ENCODE measurements at regions not wholly inside any gene's neighbourhood (a gene's known extent, or its start where the extent isn't known, plus 50 kb on each side); places are given as distances from the start of the nearest gene placed in this dataset.

DNA sequence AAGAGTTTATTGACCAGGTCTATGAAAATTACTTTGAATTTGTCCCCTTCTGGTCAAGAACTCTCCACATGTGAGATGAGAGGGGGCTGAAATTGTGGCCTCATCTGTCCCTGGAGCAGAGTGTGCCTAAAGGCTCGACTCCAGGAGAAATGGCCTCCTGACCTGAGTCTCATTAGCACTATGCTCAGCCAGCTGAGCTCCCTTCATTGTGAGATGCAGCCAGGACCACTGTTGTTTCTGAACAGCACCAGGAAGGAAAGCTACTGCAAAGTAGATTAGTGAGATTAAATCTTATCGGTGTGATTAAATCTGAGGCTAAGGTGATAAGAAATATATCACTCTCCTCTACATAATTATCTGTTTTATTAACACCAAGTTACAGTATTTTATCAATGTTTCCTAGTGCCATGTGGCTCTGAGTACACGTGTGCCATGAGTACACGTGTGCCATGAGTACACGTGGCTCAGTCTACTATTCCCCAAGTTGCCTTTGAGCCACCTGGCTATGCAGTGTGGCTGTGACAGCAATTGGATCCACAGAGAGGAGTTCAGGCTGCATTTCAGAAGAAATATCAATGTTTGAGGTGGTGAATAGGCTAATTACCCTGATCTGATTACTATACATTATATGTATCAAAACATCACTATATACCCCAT is 126.9 kb downstream of the IPMK start:
- H3K27me3 Mint-ChIP-seq, result peaks cover 10 to 19% (median 12%) of the 10 kb centered on the region in 3 donors
- no peak overlapping the region for H3K27ac Mint-ChIP-seq
- H3K9me3 Mint-ChIP-seq, result peaks cover 0 to 5% (median 3%) of the 10 kb centered on the region in 7 donors
- no peak for DNase-seq
- H3K4me1 Mint-ChIP-seq, result no peaks in the 10 kb centered on the region
- ATAC-seq (ENCODE audit: low read depth in 2 of 2), result no peak
- H3K36me3 Mint-ChIP-seq, result no peaks in the 10 kb centered on the region
- no peak overlapping the region for H3K4me3 Mint-ChIP-seq

DNA sequence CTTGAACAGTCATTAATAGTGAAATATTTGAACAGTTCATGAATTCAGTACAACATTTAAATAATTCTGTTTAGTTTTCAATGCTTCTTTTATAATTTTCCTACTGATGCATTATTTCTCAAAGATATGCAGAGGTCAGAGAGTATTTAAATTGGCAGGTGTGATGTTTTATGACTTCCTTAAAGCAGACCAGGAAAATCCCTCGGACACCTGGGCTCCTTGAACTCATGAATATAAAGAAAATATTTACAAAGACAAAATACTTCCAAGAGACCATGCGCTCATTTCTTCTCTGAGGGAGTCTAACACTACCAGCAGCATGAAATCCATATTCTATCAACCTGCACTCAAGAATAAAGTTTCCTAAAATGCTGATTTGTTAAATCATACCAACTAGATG is 127.6 kb downstream of the IPMK start:
- H3K4me3 Mint-ChIP-seq, result no peak overlapping the region
- H3K36me3 Mint-ChIP-seq, result no peaks in the 10 kb centered on the region
- DNase-seq (no peak), ATAC-seq (ENCODE audit: low read depth in 2 of 2) (no peak)
- no peak overlapping the region for H3K27ac Mint-ChIP-seq
- H3K9me3 Mint-ChIP-seq, result peaks cover 0 to 5% (median 3%) of the 10 kb centered on the region in 7 donors
- no peaks in the 10 kb centered on the region for H3K4me1 Mint-ChIP-seq
- H3K27me3 Mint-ChIP-seq, result peaks cover 7 to 19% (median 10%) of the 10 kb centered on the region in 3 donors

DNA sequence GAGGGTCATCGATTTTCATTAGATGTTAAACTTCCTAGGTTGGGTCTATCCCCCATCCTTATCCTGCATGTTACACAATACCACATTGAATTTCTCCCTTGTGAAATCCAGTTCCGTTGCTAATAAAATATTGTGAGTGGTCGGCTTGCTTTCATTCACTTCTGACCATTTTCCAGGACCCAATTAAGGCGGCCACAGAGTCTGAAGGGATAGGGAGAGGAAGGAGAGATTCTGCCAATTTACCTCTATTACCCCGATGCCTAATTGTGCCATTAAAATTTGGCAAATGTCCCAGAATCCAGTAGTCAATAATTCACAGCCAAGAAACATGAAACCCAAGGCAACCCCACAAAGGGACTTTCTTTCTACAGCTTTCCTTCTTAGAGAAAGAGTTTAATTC is 129.9 kb downstream of the IPMK start:
- Mint-ChIP-seq H3K36me3 (no peaks in the 10 kb centered on the region), H3K27me3 (peaks cover 7 to 13% (median 10%) of the 10 kb centered on the region in 3 donors), H3K9me3 (peaks cover 0 to 5% (median 0%) of the 10 kb centered on the region in 7 donors), H3K27ac (no peak overlapping the region), H3K4me1 (no peaks in the 10 kb centered on the region), H3K4me3 (no peak overlapping the region)
- ATAC-seq (ENCODE audit: low read depth in 2 of 2) (no peak), DNase-seq (no peak)

DNA sequence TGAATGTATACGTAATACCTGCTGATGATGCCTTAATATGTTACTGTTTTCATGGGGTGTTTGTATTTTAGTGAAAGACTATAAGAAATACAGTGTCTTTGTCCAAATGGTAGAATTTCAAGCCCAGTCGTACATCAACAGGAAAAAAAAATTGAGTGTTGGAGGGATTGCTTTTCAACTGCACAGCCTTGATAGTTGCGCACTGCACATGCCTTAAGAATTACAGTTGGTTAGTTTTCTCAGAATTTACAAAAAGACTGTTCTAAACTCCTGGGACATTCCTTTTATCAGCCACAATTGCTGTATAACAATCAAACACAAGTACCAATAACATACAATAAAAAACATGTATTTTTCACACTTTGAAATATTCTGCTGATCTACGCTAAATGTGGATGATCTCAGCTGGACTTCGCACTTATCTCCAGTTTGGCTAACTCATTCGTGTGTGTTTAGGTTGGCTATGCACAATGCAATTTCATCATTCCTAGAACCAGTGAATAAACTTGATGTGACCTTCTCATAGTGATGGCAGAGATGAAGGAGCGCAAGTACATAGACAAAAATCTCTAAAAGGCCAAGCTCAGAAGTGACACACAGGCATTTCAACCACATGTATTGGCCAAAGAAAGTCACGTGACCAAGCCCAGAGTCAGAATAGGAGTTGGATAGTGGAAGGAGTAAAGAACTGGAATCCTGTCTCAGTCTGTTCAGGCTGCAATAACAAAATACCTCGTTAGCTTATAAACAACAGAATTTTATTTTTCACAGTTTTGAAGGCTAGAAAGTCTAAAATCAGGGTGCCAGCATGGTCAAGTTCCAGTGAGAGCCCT is 152.3 kb downstream of the IPMK start:
- Mint-ChIP-seq H3K4me3 (no peak overlapping the region), H3K27ac (no peak overlapping the region), H3K9me3 (no peaks in the 10 kb centered on the region), H3K4me1 (no peaks in the 10 kb centered on the region), H3K27me3 (peaks cover 6 to 7% (median 6%) of the 10 kb centered on the region in 3 donors), H3K36me3 (no peaks in the 10 kb centered on the region)
- DNase-seq, result no peak
- no peak for ATAC-seq (ENCODE audit: low read depth in 2 of 2)

DNA sequence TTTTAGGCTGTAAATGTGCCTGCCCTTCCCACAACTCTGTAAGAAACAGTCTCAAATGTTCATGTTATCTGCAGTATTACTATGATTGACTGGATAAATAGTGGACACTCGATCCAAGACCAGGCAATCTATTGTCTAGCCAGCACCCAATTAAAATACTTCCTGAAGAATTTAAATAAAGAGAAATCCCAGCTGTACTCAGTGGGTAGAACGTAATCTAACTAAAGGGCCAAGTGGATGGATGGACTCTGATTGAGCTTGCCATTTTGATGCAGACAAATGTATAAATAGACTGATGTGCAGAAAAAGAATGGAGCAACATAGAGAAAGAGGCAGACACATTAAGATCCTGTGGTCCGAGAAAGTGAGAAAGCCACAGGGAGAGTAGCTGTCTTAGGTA is 158.0 kb downstream of the IPMK start:
- no peak for DNase-seq
- Mint-ChIP-seq H3K27me3 (peaks cover 0 to 11% (median 5%) of the 10 kb centered on the region in 3 donors), H3K4me3 (no peak overlapping the region), H3K27ac (no peak overlapping the region), H3K9me3 (peaks cover 0 to 5% (median 0%) of the 10 kb centered on the region in 7 donors), H3K4me1 (no peaks in the 10 kb centered on the region), H3K36me3 (no peaks in the 10 kb centered on the region)
- no peak for ATAC-seq (ENCODE audit: low read depth in 2 of 2)

DNA sequence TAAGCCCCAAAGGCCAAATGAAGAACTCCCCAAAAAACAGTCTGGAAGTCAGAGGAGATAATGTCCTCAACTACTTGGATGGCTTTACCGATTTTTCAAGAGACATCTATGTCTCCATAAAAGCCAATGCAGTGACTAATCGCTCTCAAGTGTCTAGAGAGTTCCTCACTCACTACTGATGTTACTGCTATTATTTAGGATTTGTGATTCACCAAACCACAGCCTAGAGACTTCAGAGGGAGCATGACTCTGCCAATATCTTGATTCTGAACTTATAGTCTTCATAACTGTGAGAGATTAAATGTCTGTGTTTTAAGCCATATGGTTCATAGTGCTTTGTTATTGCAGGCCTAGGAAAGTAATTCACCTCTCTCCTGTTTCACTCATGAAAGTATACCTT is 160.2 kb downstream of the IPMK start:
- H3K9me3 Mint-ChIP-seq, result peaks cover under 1 to 5% (median 3%) of the 10 kb centered on the region in 7 donors

DNA sequence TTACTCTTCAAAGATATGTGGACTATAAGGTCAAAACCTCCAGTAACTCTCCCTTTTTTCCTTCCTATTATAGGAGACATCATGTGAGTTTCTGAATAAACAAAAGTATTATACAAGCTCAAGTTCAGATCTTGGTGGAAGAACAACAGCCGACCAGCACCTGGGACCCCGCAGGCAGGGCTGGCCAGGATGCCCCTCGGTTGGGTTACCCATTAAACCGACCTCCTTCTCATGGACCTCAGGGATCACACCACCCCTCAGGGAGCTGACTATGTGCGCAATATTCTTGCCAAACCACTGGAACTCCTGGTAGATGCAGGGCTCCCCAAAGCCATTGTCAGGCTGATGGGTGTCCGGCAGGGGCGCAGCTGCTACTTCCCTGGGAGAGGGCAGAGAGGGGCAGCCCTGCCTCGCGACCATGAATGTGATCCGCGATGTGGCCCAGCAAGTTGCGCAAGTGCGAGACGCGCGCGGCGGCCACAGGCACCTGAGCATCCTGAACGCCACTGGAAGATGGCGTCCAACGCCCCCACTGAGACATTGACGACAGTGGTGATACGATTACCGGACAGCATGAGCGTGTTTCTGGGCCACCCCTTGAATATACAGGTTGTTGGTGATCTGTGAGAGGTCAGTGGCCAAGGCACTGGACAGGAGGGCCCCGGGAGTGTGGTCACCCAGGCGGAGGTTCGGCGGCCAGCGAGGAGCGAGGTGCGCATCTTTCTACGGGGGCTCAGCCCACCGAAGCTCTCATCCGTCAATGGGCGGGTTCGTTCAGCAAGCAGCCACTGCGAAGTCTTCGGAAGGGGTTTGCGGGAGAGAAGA is 161.3 kb downstream of the IPMK start:
- H3K4me3 Mint-ChIP-seq, result peak overlapping the region in 1 of 8 donors; percentile 55
- peaks cover 4 to 10% (median 10%) of the 10 kb centered on the region in 3 donors for H3K27me3 Mint-ChIP-seq
- ATAC-seq (ENCODE audit: low read depth in 2 of 2) (no peak), DNase-seq (no peak)
- peaks cover 1 to 11% (median 4%) of the 10 kb centered on the region in 7 donors for H3K9me3 Mint-ChIP-seq
- H3K27ac Mint-ChIP-seq, result no peak overlapping the region
- H3K36me3 Mint-ChIP-seq, result no peaks in the 10 kb centered on the region
- no peaks in the 10 kb centered on the region for H3K4me1 Mint-ChIP-seq

More for the DNA sequence above, 160.2 kb downstream of the IPMK start:
- DNase-seq (no peak), ATAC-seq (ENCODE audit: low read depth in 2 of 2) (no peak)
- peaks cover 4 to 9% (median 4%) of the 10 kb centered on the region in 3 donors for H3K27me3 Mint-ChIP-seq
- H3K4me1 Mint-ChIP-seq, result no peaks in the 10 kb centered on the region
- H3K36me3 Mint-ChIP-seq, result no peaks in the 10 kb centered on the region
- no peak overlapping the region for H3K27ac Mint-ChIP-seq
- H3K4me3 Mint-ChIP-seq, result no peak overlapping the region

DNA sequence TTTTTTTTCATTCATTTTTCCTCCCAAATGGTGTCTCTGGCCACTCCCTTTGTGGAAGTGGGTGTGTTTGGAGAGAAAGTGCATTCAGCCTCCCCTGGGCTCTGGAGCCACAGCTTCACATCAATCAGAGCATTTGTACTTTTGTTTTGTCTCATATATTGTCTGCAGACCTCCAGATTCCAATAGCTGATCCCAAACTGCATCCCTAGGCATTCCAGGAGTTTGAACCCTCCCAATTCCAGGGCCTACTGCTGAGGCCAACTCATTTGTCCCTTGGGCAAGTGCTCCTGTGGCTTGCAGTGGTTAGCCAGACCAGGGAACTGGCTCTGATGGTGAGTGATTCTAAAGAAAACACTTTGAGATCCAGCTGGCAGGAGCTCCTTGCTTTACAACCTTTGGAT is 163.3 kb downstream of the IPMK start:
- Mint-ChIP-seq H3K4me1 (no peaks in the 10 kb centered on the region), H3K27ac (no peak overlapping the region), H3K9me3 (peaks cover 1 to 11% (median 4%) of the 10 kb centered on the region in 7 donors), H3K4me3 (no peak overlapping the region), H3K36me3 (no peaks in the 10 kb centered on the region), H3K27me3 (peaks cover 0 to 10% (median 10%) of the 10 kb centered on the region in 3 donors)
- DNase-seq, result no peak
- no peak for ATAC-seq (ENCODE audit: low read depth in 2 of 2)

DNA sequence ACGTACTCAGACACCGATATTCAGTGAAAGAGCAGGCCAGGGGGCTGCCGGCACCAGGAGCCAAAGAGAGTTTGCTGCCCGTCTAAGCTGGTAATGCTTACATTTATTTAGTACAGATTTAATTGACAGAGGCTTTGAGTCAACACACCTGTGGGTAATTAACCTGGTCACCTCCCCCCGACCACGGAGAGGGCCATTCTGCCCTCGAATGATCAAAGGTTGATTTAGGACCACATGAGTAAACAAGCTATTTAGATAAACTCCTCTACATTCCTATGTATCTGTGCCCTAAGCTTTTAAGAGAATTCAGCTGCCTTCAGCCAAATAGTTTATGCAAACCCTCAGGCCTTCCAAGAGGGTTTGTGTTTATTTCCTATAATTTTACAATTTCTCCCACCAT is 164.8 kb downstream of the IPMK start:
- DNase-seq (no peak), ATAC-seq (ENCODE audit: low read depth in 2 of 2) (no peak)
- Mint-ChIP-seq H3K36me3 (no peaks in the 10 kb centered on the region), H3K9me3 (peaks cover 1 to 11% (median 4%) of the 10 kb centered on the region in 7 donors), H3K4me1 (no peaks in the 10 kb centered on the region), H3K4me3 (no peak overlapping the region), H3K27ac (no peak overlapping the region), H3K27me3 (peaks cover 0 to 10% (median 10%) of the 10 kb centered on the region in 3 donors)

DNA sequence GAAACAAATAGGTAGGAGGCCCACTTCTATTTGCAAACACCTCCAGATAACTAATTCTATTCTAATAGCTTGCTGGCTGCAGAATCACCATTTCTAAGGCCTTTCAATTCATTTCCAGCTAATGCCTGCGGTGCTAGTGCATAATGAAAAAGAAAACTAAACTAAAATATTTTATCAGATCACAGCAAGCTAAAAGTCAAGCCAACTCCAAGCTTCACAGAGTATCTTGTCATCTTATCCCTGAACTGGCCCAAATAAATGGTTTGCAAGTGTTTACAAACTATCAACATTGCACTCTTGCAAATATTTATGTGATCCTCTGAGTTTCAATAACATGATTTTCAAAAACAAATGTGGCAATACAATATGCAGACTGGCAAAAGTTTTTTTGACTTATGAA is 166.0 kb downstream of the IPMK start:
- Mint-ChIP-seq H3K27ac (no peak overlapping the region), H3K9me3 (peaks cover 0 to 11% (median 3%) of the 10 kb centered on the region in 7 donors), H3K4me1 (no peaks in the 10 kb centered on the region), H3K4me3 (no peak overlapping the region), H3K36me3 (no peaks in the 10 kb centered on the region), H3K27me3 (peaks cover 0 to 10% (median 10%) of the 10 kb centered on the region in 3 donors)
- DNase-seq (no peak), ATAC-seq (ENCODE audit: low read depth in 2 of 2) (no peak)

DNA sequence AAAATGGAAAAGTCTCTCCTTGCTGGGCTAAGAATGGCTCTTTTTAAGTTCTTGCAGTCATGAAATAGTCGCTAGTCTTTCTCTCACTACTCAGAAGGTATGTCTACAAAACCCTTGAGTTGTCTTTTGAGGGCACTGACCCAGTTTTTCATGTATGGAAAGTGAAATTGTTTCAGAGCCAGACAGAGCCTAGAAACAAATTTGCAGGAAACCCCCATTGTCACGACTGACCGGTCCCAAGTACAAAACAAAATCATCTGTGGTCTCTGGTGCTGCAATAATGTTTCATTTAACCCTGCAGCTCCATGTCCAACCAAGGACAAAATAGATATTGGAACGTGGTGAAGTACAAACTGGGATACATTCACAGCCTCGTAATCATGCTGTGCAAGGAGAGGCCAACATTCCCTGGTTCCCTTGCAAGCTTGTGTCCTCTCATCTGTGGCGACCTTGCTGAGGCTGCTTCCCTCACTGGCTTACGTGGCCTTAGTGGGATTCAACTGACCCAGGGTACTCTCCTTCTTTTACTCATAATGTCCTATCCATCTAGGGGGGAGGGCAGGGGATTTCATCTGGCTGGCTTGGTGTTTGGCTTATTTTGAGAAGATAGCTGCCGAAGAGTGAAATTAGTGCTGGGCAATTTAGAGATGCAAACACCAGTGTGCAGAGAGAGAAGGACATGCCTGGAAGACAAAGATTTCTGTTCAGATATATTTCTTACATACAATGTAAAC is 172.5 kb downstream of the IPMK start:
- Mint-ChIP-seq H3K27me3 (peaks cover 0 to 4% (median 0%) of the 10 kb centered on the region in 3 donors), H3K4me1 (peaks cover 0 to 18% (median 0%) of the 10 kb centered on the region in 3 donors), H3K4me3 (no peak overlapping the region), H3K9me3 (peaks cover 0 to 6% (median 0%) of the 10 kb centered on the region in 7 donors), H3K27ac (peak overlapping the region in 2 of 6 donors; percentile 27 to 46), H3K36me3 (no peaks in the 10 kb centered on the region)
- ATAC-seq (ENCODE audit: low read depth in 2 of 2) (peak in 1 of 2 donors; percentile 61), DNase-seq (no peak)

DNA sequence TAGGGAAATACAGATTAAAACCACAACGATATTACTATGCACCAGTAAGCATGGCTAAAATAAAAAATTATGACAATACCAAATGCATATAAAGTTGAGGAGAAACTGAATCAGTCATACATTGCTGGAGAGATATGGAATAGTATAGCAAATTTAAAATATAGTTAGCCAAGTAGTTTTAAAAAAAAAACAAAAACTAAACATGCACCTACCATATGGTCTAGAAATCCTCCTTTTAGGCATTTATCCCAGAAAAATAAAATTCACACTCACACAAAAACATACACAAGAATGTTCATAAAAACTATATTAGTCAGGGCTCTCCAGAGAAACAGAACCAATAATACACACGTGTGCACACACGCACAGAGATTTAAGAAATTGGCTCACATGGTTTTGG is 175.8 kb downstream of the IPMK start:
- ATAC-seq (ENCODE audit: low read depth in 2 of 2) (no peak), DNase-seq (no peak)
- peaks cover 0 to 18% (median 0%) of the 10 kb centered on the region in 3 donors for H3K4me1 Mint-ChIP-seq

More for the DNA sequence above, 175.8 kb downstream of the IPMK start:
- peak overlapping the region in 1 of 8 donors; percentile 15 for H3K4me3 Mint-ChIP-seq
- no peaks in the 10 kb centered on the region for H3K36me3 Mint-ChIP-seq
- peaks cover 0 to 6% (median 0%) of the 10 kb centered on the region in 7 donors for H3K9me3 Mint-ChIP-seq
- H3K27me3 Mint-ChIP-seq, result peaks cover 0 to 17% (median 9%) of the 10 kb centered on the region in 3 donors
- H3K27ac Mint-ChIP-seq, result no peak overlapping the region

Data from naive B cell (primary cell).